Bone marrow (tissue), 2 donors: ENCODE measurements at regions not wholly inside any gene's neighbourhood (a gene's known extent, or its start where the extent isn't known, plus 50 kb on each side); places are given as distances from the start of the nearest gene placed in this dataset.

Source experiments
- DNase-seq, 2 donors: peaks; one replicate each; lab custom pipeline; 2025; lab: John Stamatoyannopoulos, UW

- DNase-seq: no peak
Measured at GRCh38 chr7:3233301-3233700, 67.8 kb upstream of the SDK1 start.

- DNase-seq: no peak
Measured at GRCh38 chr7:3234051-3234450, 67.0 kb upstream of the SDK1 start.

GRCh38 chr7:3234851-3235250 lies 66.2 kb upstream of the SDK1 start:
- no peak for DNase-seq

GRCh38 chr7:3235322-3235721 lies 65.7 kb upstream of the SDK1 start:
- DNase-seq: no peak

- no peak for DNase-seq
Measured at GRCh38 chr7:3236268-3236667, 64.8 kb upstream of the SDK1 start.

GRCh38 chr7:3238525-3239210 lies 62.4 kb upstream of the SDK1 start:
- DNase-seq: no peak

- DNase-seq: no peak
Measured at GRCh38 chr7:3239291-3239691, 61.8 kb upstream of the SDK1 start.

GRCh38 chr7:3240826-3241430 lies 60.1 kb upstream of the SDK1 start:
- DNase-seq: no peak

GRCh38 chr7:3241686-3242258 lies 59.3 kb upstream of the SDK1 start:
- DNase-seq: no peak

- DNase-seq: no peak
Measured at GRCh38 chr7:3242398-3242972, 58.6 kb upstream of the SDK1 start.

- DNase-seq: no peak
Measured at GRCh38 chr7:3243256-3243655, 57.8 kb upstream of the SDK1 start.

GRCh38 chr7:3243680-3244079 lies 57.4 kb upstream of the SDK1 start:
- DNase-seq: no peak

GRCh38 chr7:3244241-3244814 lies 56.7 kb upstream of the SDK1 start:
- DNase-seq: no peak

- no peak for DNase-seq
Measured at GRCh38 chr7:3245077-3245476, 56.0 kb upstream of the SDK1 start.

- no peak for DNase-seq
Measured at GRCh38 chr7:3245721-3246120, 55.3 kb upstream of the SDK1 start.

GRCh38 chr7:3246127-3246526 lies 54.9 kb upstream of the SDK1 start:
- DNase-seq: no peak

- DNase-seq: no peak
Measured at GRCh38 chr7:3246651-3247050, 54.4 kb upstream of the SDK1 start.

- DNase-seq: no peak
Measured at GRCh38 chr7:3250725-3251124, 50.3 kb upstream of the SDK1 start.
